ENCODE measurements at regions not wholly inside any gene's neighbourhood (a gene's known extent, or its start where the extent isn't known, plus 50 kb on each side); places are given as distances from the start of the nearest gene placed in this dataset.
"Not testable (repeated sequence)": the region's sequence is repeated elsewhere in the genome, so short reads cannot be mapped to it uniquely, and the experiment has no call there.

GRCh38 chr5:101637599-101637998, 658.5 kb downstream of the SLCO4C1 start:
- no peak for TF ChIP-seq CTCF (IDR thresholded peaks at IDR 0.05; ENCODE audit: insufficient read depth, low read length, poor library complexity, severe bottlenecking)

GRCh38 chr5:101627770-101628169, 668.3 kb downstream of the SLCO4C1 start:
- H3K27me3 ChIP-seq (replicated peaks; ENCODE audit: control insufficient read depth, insufficient read depth, low read length); H3K36me3 ChIP-seq (ENCODE audit: control insufficient read depth, insufficient read depth, low read length); H3K4me3 ChIP-seq (replicated peaks; ENCODE audit: low read depth, low read length); DNase-seq (ENCODE audit: extremely low read depth, insufficient read length): not testable (repeated sequence)

More at GRCh38 chr5:101637599-101637998, 658.5 kb downstream of the SLCO4C1 start:
- DNase-seq (ENCODE audit: extremely low read depth, insufficient read length), result no peak
- no peaks in the 10 kb centered on the region; the same call in 1 of the 2 replicates for H3K27me3 ChIP-seq (replicated peaks; ENCODE audit: control insufficient read depth, insufficient read depth, low read length)
- H3K4me3 ChIP-seq (replicated peaks; ENCODE audit: low read depth, low read length), result no peak overlapping the region
- no peaks in the 10 kb centered on the region for H3K36me3 ChIP-seq (ENCODE audit: control insufficient read depth, insufficient read depth, low read length)

GRCh38 chr5:101626572-101626971, 669.5 kb downstream of the SLCO4C1 start:
- H3K36me3 ChIP-seq (ENCODE audit: control insufficient read depth, insufficient read depth, low read length), result no peaks in the 10 kb centered on the region
- no peak for TF ChIP-seq CTCF (IDR thresholded peaks at IDR 0.05; ENCODE audit: insufficient read depth, low read length, poor library complexity, severe bottlenecking)
- DNase-seq (ENCODE audit: extremely low read depth, insufficient read length), result no peak
- H3K27me3 ChIP-seq (replicated peaks; ENCODE audit: control insufficient read depth, insufficient read depth, low read length), result no peaks in the 10 kb centered on the region
- H3K4me3 ChIP-seq (replicated peaks; ENCODE audit: low read depth, low read length), result no peak overlapping the region

GRCh38 chr5:101611039-101611438, 685.0 kb downstream of the SLCO4C1 start:
- Histone ChIP-seq H3K36me3 (ENCODE audit: control insufficient read depth, insufficient read depth, low read length) (no peaks in the 10 kb centered on the region), H3K27me3 (replicated peaks; ENCODE audit: control insufficient read depth, insufficient read depth, low read length) (no peaks in the 10 kb centered on the region), H3K4me3 (replicated peaks; ENCODE audit: low read depth, low read length) (no peak overlapping the region)
- DNase-seq (ENCODE audit: extremely low read depth, insufficient read length), result no peak
- no peak for TF ChIP-seq CTCF (IDR thresholded peaks at IDR 0.05; ENCODE audit: insufficient read depth, low read length, poor library complexity, severe bottlenecking)

GRCh38 chr5:101608322-101608721, 687.8 kb downstream of the SLCO4C1 start:
- no peak for TF ChIP-seq CTCF (IDR thresholded peaks at IDR 0.05; ENCODE audit: insufficient read depth, low read length, poor library complexity, severe bottlenecking)

GRCh38 chr5:101605700-101606099, 690.4 kb downstream of the SLCO4C1 start:
- H3K4me3 ChIP-seq (replicated peaks; ENCODE audit: low read depth, low read length), result no peak overlapping the region
- no peaks in the 10 kb centered on the region for H3K27me3 ChIP-seq (replicated peaks; ENCODE audit: control insufficient read depth, insufficient read depth, low read length)
- H3K36me3 ChIP-seq (ENCODE audit: control insufficient read depth, insufficient read depth, low read length), result no peaks in the 10 kb centered on the region
- no peak for TF ChIP-seq CTCF (IDR thresholded peaks at IDR 0.05; ENCODE audit: insufficient read depth, low read length, poor library complexity, severe bottlenecking)
- DNase-seq (ENCODE audit: extremely low read depth, insufficient read length), result no peak

More at GRCh38 chr5:101608322-101608721, 687.8 kb downstream of the SLCO4C1 start:
- DNase-seq (ENCODE audit: extremely low read depth, insufficient read length), result no peak
- Histone ChIP-seq H3K27me3 (replicated peaks; ENCODE audit: control insufficient read depth, insufficient read depth, low read length) (no peaks in the 10 kb centered on the region), H3K36me3 (ENCODE audit: control insufficient read depth, insufficient read depth, low read length) (no peaks in the 10 kb centered on the region), H3K4me3 (replicated peaks; ENCODE audit: low read depth, low read length) (no peak overlapping the region)

Measured in GM06990 (cell line).